Neutrophil (primary cell): ENCODE measurements at regions not wholly inside any gene's neighbourhood (a gene's known extent, or its start where the extent isn't known, plus 50 kb on each side); places are given as distances from the start of the nearest gene placed in this dataset.

Source experiments
- H3K27ac ChIP-seq: fragments of 200-600 bp; sonication (generic); 2 replicates; pipeline ENCODE4 v1.5.1; 2016; ENCODE audit warnings: mild to moderate bottlenecking, moderate library complexity
- H3K27me3 ChIP-seq: fragments of 200-600 bp; sonication (generic); 2 replicates; pipeline ENCODE4 v1.6.0; 2016; ENCODE audit warnings: mild to moderate bottlenecking
- H3K36me3 ChIP-seq: fragments of 200-600 bp; sonication (generic); 2 replicates; pipeline ENCODE4 v1.5.1; 2017
- H3K4me1 ChIP-seq, 2 experiments: fragments of 200-600 bp in 1 of 2; sonication (generic) in 1 of 2; 1 replicate in 1 of 2; 2 replicates in 1 of 2; pipeline versions ENCODE4 v1.5.1 to v1.6.1; 2013 to 2016; ENCODE audit warnings: low read depth in 1 of 2, low read length in 1 of 2, mild to moderate bottlenecking in 1 of 2, moderate library complexity in 1 of 2; ENCODE audit not compliant: control insufficient read depth in 1 of 2, insufficient read depth in 1 of 2
- H3K4me3 ChIP-seq, 2 experiments: fragments of 200-600 bp in 1 of 2; sonication (generic) in 1 of 2; 1 replicate in 1 of 2; 2 replicates in 1 of 2; pipeline ENCODE4 v1.5.1; 2013 to 2016; ENCODE audit warnings: low read depth in 1 of 2, low read length in 1 of 2, mild to moderate bottlenecking in 1 of 2, moderate library complexity in 1 of 2
- H3K9me3 ChIP-seq: fragments of 200-600 bp; sonication (generic); 2 replicates; pipeline ENCODE4 v1.5.1; 2016
- TF ChIP-seq, protein P1 (sequence below): fragments of 200-600 bp; sonication (generic); IDR thresholded peaks from 2 replicates; pipeline ENCODE4 v1.5.1; 2016; ENCODE audit warnings: antibody characterized with exemption

DNA sequence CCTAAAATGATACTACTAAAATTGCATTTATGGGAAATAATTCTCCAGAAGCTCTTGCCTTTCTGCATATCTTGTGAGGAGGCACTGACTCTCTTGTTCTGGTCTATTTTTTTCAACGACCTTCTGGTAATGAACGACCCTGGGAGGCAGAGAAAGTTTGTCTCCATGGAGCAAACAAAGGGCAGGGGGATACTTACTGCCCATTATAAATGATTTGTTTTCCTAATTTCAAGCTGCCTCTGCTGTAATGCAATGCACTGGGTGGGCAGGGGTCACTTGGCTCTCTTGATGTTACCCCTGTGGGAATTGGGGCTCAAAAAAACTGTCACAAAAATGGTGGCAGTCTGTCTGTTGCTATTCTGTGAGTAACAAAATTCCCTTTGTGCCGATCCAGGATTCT, 643.2 kb downstream of the LIG4 start:
- Histone ChIP-seq H3K27me3 (no peaks in the 10 kb centered on the region), H3K36me3 (no peaks in the 10 kb centered on the region), H3K27ac (no peak overlapping the region), H3K9me3 (no peaks in the 10 kb centered on the region), H3K4me3 (no peak overlapping the region), H3K4me1 (no peaks in the 10 kb centered on the region)
- TF ChIP-seq, protein P1, sequence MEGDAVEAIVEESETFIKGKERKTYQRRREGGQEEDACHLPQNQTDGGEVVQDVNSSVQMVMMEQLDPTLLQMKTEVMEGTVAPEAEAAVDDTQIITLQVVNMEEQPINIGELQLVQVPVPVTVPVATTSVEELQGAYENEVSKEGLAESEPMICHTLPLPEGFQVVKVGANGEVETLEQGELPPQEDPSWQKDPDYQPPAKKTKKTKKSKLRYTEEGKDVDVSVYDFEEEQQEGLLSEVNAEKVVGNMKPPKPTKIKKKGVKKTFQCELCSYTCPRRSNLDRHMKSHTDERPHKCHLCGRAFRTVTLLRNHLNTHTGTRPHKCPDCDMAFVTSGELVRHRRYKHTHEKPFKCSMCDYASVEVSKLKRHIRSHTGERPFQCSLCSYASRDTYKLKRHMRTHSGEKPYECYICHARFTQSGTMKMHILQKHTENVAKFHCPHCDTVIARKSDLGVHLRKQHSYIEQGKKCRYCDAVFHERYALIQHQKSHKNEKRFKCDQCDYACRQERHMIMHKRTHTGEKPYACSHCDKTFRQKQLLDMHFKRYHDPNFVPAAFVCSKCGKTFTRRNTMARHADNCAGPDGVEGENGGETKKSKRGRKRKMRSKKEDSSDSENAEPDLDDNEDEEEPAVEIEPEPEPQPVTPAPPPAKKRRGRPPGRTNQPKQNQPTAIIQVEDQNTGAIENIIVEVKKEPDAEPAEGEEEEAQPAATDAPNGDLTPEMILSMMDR = no peak

DNA sequence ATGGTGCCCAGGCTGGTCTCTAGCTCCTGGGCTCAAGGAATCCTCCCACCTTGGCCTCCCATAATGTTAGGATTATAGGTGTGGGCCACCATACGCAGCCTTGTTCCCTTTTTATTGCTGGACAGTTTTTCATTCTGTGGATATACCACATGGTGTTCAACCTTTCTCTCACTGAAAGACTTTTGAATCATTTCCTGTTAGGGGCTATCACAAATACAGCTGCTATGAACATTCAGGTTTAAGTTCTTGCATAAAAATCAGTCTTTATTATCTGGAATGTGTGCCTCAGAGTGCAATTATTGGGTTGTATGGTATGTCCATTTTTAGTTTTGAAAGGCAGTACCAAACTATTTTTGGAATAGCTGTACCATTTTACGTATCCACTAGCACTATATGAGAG, 647.2 kb downstream of the LIG4 start:
- Histone ChIP-seq H3K4me1 (no peaks in the 10 kb centered on the region), H3K9me3 (no peaks in the 10 kb centered on the region), H3K4me3 (no peak overlapping the region), H3K27me3 (no peaks in the 10 kb centered on the region), H3K27ac (no peak overlapping the region), H3K36me3 (no peaks in the 10 kb centered on the region)
- TF ChIP-seq, protein P1 = no peak

DNA sequence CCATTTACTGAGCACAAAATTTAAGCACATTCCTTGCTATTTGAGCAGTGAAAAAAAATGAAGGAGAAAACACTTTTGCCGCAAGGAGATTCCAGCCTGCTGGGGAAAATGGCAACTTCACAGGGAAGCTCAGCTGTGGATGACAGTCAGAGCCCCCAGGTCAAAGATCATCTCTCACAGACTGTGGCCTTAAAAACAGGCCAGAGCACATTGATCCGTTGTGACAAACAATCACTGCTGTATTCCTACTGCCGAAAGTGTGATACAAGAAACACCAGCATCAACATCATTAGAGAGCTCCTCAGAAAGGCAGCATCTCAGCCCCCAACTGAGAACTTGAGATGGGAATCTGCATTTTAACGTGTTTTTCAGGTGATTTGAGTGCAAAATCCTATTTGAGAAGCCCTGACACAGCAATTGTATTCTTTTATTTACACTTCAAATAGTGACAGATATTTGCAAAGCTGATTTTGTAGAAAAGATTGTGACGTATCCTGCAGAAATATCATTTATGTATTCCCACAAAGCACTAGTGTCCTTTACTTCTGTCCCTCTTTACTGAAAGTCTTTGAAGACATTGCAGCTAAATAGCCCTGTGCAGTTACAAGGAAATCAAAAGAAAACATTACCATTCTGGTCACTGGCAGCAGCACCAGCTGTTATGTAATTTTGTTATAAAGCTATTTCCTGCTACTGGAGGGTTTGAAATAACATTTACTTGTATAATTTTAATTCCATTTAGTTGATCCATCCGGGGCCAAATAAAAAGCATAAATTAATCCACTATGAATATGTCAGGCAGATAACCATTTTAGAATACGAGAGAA, 652.0 kb downstream of the LIG4 start:
- no peak overlapping the region for H3K27ac ChIP-seq
- no peaks in the 10 kb centered on the region for H3K4me1 ChIP-seq
- H3K27me3 ChIP-seq = no peaks in the 10 kb centered on the region
- no peaks in the 10 kb centered on the region for H3K36me3 ChIP-seq
- H3K4me3 ChIP-seq = no peak overlapping the region
- no peaks in the 10 kb centered on the region for H3K9me3 ChIP-seq
- TF ChIP-seq, protein P1 = no peak

DNA sequence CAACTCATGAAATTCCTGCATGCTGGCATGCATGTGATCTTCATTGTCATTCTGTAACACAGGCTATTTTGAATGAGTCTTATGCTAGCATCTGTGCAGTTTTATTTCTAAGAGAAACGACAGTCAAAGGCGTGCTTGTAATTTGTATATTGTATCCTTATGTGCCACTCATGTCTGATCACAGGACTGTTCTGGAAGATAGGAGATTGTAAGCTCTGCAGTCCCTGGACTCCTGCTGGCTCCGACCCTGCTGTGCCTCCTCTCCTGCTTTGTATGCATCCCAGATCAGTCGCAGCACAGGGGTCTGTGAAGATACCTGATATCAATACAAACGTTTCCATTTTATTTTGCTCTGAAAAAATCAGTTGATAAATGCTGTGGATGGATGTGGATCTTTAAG, 653.1 kb downstream of the LIG4 start:
- no peaks in the 10 kb centered on the region for H3K27me3 ChIP-seq
- TF ChIP-seq, protein P1 = no peak
- no peaks in the 10 kb centered on the region for H3K4me1 ChIP-seq
- H3K36me3 ChIP-seq = no peaks in the 10 kb centered on the region
- H3K9me3 ChIP-seq = no peaks in the 10 kb centered on the region
- no peak overlapping the region for H3K4me3 ChIP-seq
- no peak overlapping the region for H3K27ac ChIP-seq

DNA sequence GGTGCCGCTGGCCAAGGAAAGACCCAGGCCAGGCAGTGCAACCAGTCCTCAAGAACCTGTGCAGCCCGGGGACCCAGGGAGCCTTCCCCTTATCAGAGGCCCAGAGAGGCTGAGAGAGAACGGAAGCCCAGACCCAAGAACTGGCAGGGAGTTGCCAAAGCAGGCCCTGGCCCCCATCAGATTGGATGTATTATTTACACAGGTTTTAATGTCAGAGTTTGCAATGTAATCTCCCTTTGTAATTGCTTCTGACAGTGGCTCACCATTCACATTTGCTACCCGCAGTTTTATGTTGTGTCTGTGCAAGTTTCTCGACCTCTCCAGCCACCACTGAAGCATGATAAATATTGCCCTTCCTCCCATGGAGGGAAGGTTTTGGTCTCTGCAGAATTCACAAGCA, 660.9 kb downstream of the LIG4 start:
- H3K36me3 ChIP-seq = no peaks in the 10 kb centered on the region
- no peak overlapping the region for H3K27ac ChIP-seq
- no peak overlapping the region for H3K4me3 ChIP-seq
- H3K27me3 ChIP-seq = no peaks in the 10 kb centered on the region
- H3K4me1 ChIP-seq = no peaks in the 10 kb centered on the region
- TF ChIP-seq, protein P1 = no peak
- no peaks in the 10 kb centered on the region for H3K9me3 ChIP-seq
